ENCODE measurements at regions not wholly inside any gene's neighbourhood (a gene's known extent, or its start where the extent isn't known, plus 50 kb on each side); places are given as distances from the start of the nearest gene placed in this dataset.

- no peak for DNase-seq (ENCODE audit: low spot score)
- in situ Hi-C loops (cut with MboI; ENCODE audit: low pct_unique_long_range_greater_than_20kb, low sequenced_read_pairs, unreplicated experiment): no loop called here
- no peak for TF ChIP-seq CTCF (IDR thresholded peaks at IDR 0.05; ENCODE audit: extremely low read depth, insufficient read depth, missing control alignments)
Observed at GRCh38 chr7:26995666-26996065, 100.1 kb downstream of the HOXA1 start.

GRCh38 chr7:26993816-26994810, 101.7 kb downstream of the HOXA1 start:
- in situ Hi-C loops (cut with MboI; ENCODE audit: low pct_unique_long_range_greater_than_20kb, low sequenced_read_pairs, unreplicated experiment): no loop called here
- no peak for DNase-seq (ENCODE audit: low spot score)
- TF ChIP-seq CTCF (IDR thresholded peaks at IDR 0.05; ENCODE audit: extremely low read depth, insufficient read depth, missing control alignments): no peak

GRCh38 chr7:26992670-26993069, 103.1 kb downstream of the HOXA1 start:
- no peak for TF ChIP-seq CTCF (IDR thresholded peaks at IDR 0.05; ENCODE audit: extremely low read depth, insufficient read depth, missing control alignments)
- in situ Hi-C loops (cut with MboI; ENCODE audit: low pct_unique_long_range_greater_than_20kb, low sequenced_read_pairs, unreplicated experiment): no loop called here
- DNase-seq (ENCODE audit: low spot score): no peak

GRCh38 chr7:26991796-26992195, 104.0 kb downstream of the HOXA1 start:
- in situ Hi-C loops (cut with MboI; ENCODE audit: low pct_unique_long_range_greater_than_20kb, low sequenced_read_pairs, unreplicated experiment): no loop called here
- no peak for TF ChIP-seq CTCF (IDR thresholded peaks at IDR 0.05; ENCODE audit: extremely low read depth, insufficient read depth, missing control alignments)
- DNase-seq (ENCODE audit: low spot score): no peak

- DNase-seq (ENCODE audit: low spot score): no peak
- in situ Hi-C loops (cut with MboI; ENCODE audit: low pct_unique_long_range_greater_than_20kb, low sequenced_read_pairs, unreplicated experiment): no loop called here
- TF ChIP-seq CTCF (IDR thresholded peaks at IDR 0.05; ENCODE audit: extremely low read depth, insufficient read depth, missing control alignments): no peak
Observed at GRCh38 chr7:26989897-26990670, 105.7 kb downstream of the HOXA1 start.

GRCh38 chr7:26988836-26989374, 106.9 kb downstream of the HOXA1 start:
- DNase-seq (ENCODE audit: low spot score): no peak
- in situ Hi-C loops (cut with MboI; ENCODE audit: low pct_unique_long_range_greater_than_20kb, low sequenced_read_pairs, unreplicated experiment): no loop called here
- TF ChIP-seq CTCF (IDR thresholded peaks at IDR 0.05; ENCODE audit: extremely low read depth, insufficient read depth, missing control alignments): no peak
